ENCODE measurements at regions not wholly inside any gene's neighbourhood (a gene's known extent, or its start where the extent isn't known, plus 50 kb on each side); places are given as distances from the start of the nearest gene placed in this dataset.

DNA sequence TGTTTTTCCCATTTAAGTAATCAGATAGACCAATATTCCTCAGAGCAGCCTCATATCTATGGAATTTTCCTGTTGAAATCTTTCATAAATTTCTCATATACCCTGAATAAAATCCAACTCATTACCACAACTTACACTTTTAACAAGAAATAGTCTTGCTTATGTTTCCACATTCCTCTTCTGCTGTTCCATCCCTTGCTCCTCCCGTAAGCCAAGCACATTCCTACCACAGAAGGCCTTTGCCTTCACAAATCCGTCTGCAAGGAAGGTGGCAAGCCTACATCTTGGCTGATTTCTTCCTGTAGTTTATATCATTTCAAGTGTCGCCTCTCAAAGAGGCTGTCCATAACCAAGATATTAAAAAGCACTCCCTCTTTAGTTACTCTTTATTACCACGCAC lies 127.7 kb downstream of the C12orf50 start:
- TF ChIP-seq, protein P1, sequence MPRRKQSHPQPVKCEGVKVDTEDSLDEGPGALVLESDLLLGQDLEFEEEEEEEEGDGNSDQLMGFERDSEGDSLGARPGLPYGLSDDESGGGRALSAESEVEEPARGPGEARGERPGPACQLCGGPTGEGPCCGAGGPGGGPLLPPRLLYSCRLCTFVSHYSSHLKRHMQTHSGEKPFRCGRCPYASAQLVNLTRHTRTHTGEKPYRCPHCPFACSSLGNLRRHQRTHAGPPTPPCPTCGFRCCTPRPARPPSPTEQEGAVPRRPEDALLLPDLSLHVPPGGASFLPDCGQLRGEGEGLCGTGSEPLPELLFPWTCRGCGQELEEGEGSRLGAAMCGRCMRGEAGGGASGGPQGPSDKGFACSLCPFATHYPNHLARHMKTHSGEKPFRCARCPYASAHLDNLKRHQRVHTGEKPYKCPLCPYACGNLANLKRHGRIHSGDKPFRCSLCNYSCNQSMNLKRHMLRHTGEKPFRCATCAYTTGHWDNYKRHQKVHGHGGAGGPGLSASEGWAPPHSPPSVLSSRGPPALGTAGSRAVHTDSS (tag by site-specific recombination; IDR thresholded peaks at IDR 0.05), result no peak
- TF ChIP-seq, protein P2, sequence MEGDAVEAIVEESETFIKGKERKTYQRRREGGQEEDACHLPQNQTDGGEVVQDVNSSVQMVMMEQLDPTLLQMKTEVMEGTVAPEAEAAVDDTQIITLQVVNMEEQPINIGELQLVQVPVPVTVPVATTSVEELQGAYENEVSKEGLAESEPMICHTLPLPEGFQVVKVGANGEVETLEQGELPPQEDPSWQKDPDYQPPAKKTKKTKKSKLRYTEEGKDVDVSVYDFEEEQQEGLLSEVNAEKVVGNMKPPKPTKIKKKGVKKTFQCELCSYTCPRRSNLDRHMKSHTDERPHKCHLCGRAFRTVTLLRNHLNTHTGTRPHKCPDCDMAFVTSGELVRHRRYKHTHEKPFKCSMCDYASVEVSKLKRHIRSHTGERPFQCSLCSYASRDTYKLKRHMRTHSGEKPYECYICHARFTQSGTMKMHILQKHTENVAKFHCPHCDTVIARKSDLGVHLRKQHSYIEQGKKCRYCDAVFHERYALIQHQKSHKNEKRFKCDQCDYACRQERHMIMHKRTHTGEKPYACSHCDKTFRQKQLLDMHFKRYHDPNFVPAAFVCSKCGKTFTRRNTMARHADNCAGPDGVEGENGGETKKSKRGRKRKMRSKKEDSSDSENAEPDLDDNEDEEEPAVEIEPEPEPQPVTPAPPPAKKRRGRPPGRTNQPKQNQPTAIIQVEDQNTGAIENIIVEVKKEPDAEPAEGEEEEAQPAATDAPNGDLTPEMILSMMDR (tag by site-specific recombination; IDR thresholded peaks at IDR 0.05), result no peak
- TF ChIP-seq, protein P3, sequence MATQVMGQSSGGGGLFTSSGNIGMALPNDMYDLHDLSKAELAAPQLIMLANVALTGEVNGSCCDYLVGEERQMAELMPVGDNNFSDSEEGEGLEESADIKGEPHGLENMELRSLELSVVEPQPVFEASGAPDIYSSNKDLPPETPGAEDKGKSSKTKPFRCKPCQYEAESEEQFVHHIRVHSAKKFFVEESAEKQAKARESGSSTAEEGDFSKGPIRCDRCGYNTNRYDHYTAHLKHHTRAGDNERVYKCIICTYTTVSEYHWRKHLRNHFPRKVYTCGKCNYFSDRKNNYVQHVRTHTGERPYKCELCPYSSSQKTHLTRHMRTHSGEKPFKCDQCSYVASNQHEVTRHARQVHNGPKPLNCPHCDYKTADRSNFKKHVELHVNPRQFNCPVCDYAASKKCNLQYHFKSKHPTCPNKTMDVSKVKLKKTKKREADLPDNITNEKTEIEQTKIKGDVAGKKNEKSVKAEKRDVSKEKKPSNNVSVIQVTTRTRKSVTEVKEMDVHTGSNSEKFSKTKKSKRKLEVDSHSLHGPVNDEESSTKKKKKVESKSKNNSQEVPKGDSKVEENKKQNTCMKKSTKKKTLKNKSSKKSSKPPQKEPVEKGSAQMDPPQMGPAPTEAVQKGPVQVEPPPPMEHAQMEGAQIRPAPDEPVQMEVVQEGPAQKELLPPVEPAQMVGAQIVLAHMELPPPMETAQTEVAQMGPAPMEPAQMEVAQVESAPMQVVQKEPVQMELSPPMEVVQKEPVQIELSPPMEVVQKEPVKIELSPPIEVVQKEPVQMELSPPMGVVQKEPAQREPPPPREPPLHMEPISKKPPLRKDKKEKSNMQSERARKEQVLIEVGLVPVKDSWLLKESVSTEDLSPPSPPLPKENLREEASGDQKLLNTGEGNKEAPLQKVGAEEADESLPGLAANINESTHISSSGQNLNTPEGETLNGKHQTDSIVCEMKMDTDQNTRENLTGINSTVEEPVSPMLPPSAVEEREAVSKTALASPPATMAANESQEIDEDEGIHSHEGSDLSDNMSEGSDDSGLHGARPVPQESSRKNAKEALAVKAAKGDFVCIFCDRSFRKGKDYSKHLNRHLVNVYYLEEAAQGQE (tag by site-specific recombination; IDR thresholded peaks at IDR 0.05), result no peak
- TF ChIP-seq ZBTB20 (tag by site-specific recombination; IDR thresholded peaks at IDR 0.05) (no peak), ZNF76 (tag by site-specific recombination; IDR thresholded peaks at IDR 0.05; ENCODE audit: borderline replicate concordance, low read depth) (no peak), ZBTB17 (tag by site-specific recombination; IDR thresholded peaks at IDR 0.05) (no peak), ZNF768 (tag by site-specific recombination; IDR thresholded peaks at IDR 0.05) (no peak), ZBTB8A (tag by site-specific recombination; IDR thresholded peaks at IDR 0.05) (no peak), ZNF621 (tag by site-specific recombination; IDR thresholded peaks at IDR 0.05) (no peak)
- TF ChIP-seq, protein P4, sequence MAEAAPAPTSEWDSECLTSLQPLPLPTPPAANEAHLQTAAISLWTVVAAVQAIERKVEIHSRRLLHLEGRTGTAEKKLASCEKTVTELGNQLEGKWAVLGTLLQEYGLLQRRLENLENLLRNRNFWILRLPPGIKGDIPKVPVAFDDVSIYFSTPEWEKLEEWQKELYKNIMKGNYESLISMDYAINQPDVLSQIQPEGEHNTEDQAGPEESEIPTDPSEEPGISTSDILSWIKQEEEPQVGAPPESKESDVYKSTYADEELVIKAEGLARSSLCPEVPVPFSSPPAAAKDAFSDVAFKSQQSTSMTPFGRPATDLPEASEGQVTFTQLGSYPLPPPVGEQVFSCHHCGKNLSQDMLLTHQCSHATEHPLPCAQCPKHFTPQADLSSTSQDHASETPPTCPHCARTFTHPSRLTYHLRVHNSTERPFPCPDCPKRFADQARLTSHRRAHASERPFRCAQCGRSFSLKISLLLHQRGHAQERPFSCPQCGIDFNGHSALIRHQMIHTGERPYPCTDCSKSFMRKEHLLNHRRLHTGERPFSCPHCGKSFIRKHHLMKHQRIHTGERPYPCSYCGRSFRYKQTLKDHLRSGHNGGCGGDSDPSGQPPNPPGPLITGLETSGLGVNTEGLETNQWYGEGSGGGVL (tag by site-specific recombination; IDR thresholded peaks at IDR 0.05), result no peak
